H9 (cell line): ENCODE measurements at regions not wholly inside any gene's neighbourhood (a gene's known extent, or its start where the extent isn't known, plus 50 kb on each side); places are given as distances from the start of the nearest gene placed in this dataset.

Source experiments
- DNase-seq: peaks from one replicate; pipeline ENCODE4 v3.0.0-alpha.2; 2017
- H2AFZ ChIP-seq: one replicate; pipeline ENCODE4 v1.6.1; 2013; ENCODE audit warnings: mild to moderate bottlenecking, low read length, control low read depth, moderate library complexity
- H2AK5ac ChIP-seq: 2 replicates; pipeline ENCODE4 v1.6.1; 2013; ENCODE audit warnings: low read length, control low read depth, mixed read lengths; ENCODE audit not compliant: insufficient read length
- H2BK120ac ChIP-seq: one replicate; pipeline ENCODE4 v1.6.1; 2013; ENCODE audit warnings: low read depth, mild to moderate bottlenecking, low read length, control low read depth, inconsistent platforms; ENCODE audit not compliant: poor library complexity, severe bottlenecking
- H2BK12ac ChIP-seq: 2 replicates; pipeline ENCODE4 v1.6.1; 2013; ENCODE audit warnings: low read length, control low read depth, mixed read lengths, low read depth; ENCODE audit not compliant: insufficient read length
- H2BK15ac ChIP-seq: 2 replicates; pipeline ENCODE4 v1.6.1; 2013; ENCODE audit warnings: low read depth, low read length, control low read depth
- H2BK20ac ChIP-seq: one replicate; pipeline ENCODE4 v1.6.1; 2013; ENCODE audit warnings: low read depth, mild to moderate bottlenecking, low read length, control low read depth, inconsistent platforms; ENCODE audit not compliant: poor library complexity, severe bottlenecking
- H2BK5ac ChIP-seq: 2 replicates; pipeline ENCODE4 v1.6.1; 2013; ENCODE audit warnings: low read length, control low read depth, mixed read lengths; ENCODE audit not compliant: insufficient read length
- H3K14ac ChIP-seq: 2 replicates; pipeline ENCODE4 v1.6.1; 2013; ENCODE audit warnings: low read length, control low read depth; ENCODE audit not compliant: insufficient read depth
- H3K18ac ChIP-seq: 2 replicates; pipeline ENCODE4 v1.6.1; 2013; ENCODE audit warnings: low read depth, mild to moderate bottlenecking, mixed read lengths, low read length, control low read depth; ENCODE audit not compliant: insufficient read length
- H3K23ac ChIP-seq: 2 replicates; pipeline ENCODE4 v1.6.1; 2013; ENCODE audit warnings: low read length, control low read depth, mixed read lengths, low read depth; ENCODE audit not compliant: insufficient read length
- H3K23me2 ChIP-seq: 2 replicates; pipeline ENCODE4 v1.6.1; 2013; ENCODE audit warnings: low read depth, mild to moderate bottlenecking, mixed read lengths, low read length, control low read depth; ENCODE audit not compliant: insufficient read length, poor library complexity, severe bottlenecking
- H3K27ac ChIP-seq: 2 replicates; pipeline ENCODE4 v1.5.1; 2013; ENCODE audit warnings: low read length, control low read depth, mixed read lengths, low read depth; ENCODE audit not compliant: insufficient read length
- H3K27me3 ChIP-seq: 2 replicates; pipeline ENCODE4 v1.6.1; 2013; ENCODE audit warnings: low read length, control low read depth, inconsistent platforms; ENCODE audit not compliant: insufficient read depth
- H3K4ac ChIP-seq: 2 replicates; pipeline ENCODE4 v1.6.1; 2013; ENCODE audit warnings: low read depth, mild to moderate bottlenecking, control low read depth, inconsistent platforms, low read length, moderate library complexity
- H3K4me1 ChIP-seq: 2 replicates; pipeline ENCODE4 v1.6.1; 2013; ENCODE audit warnings: low read length, control low read depth, inconsistent platforms; ENCODE audit not compliant: insufficient read depth
- H3K4me2 ChIP-seq: 2 replicates; pipeline ENCODE4 v1.6.1; 2013; ENCODE audit warnings: low read length, control low read depth, mixed read lengths; ENCODE audit not compliant: insufficient read length, insufficient read depth
- H3K56ac ChIP-seq: 2 replicates; pipeline ENCODE4 v1.6.1; 2013; ENCODE audit warnings: low read depth, mild to moderate bottlenecking, mixed read lengths, low read length, control low read depth; ENCODE audit not compliant: insufficient read length
- H3K79me1 ChIP-seq: 2 replicates; pipeline ENCODE4 v1.6.1; 2013; ENCODE audit warnings: low read depth, mild to moderate bottlenecking, moderate library complexity, low read length, control low read depth, inconsistent platforms; ENCODE audit not compliant: insufficient read depth, poor library complexity, severe bottlenecking
- H3K79me2 ChIP-seq: 2 replicates; pipeline ENCODE4 v1.6.1; 2013; ENCODE audit warnings: low read length, control low read depth, inconsistent platforms; ENCODE audit not compliant: insufficient read depth
- H3K9ac ChIP-seq: 2 replicates; pipeline ENCODE4 v1.6.1; 2013; ENCODE audit warnings: low read length, control low read depth, mixed read lengths; ENCODE audit not compliant: insufficient read length; ENCODE audit errors: extremely low read depth
- H3K9me3 ChIP-seq: one replicate; pipeline ENCODE4 v1.6.1; 2013; ENCODE audit warnings: low read depth, low read length, inconsistent platforms; ENCODE audit not compliant: control insufficient read depth
- H3T11ph ChIP-seq: one replicate; pipeline ENCODE4 v1.6.1; 2013; ENCODE audit warnings: mild to moderate bottlenecking, low read length, control low read depth, inconsistent platforms
- H4K20me1 ChIP-seq: one replicate; pipeline ENCODE4 v1.6.1; 2013; ENCODE audit not compliant: control insufficient read depth, insufficient read length, insufficient read depth
- H4K5ac ChIP-seq: 2 replicates; pipeline ENCODE4 v1.6.1; 2013; ENCODE audit warnings: low read depth, mild to moderate bottlenecking, mixed read lengths, low read length, control low read depth; ENCODE audit not compliant: insufficient read length
- H4K8ac ChIP-seq: replicated peaks from 2 replicates; pipeline ENCODE4 v1.6.1; 2013; ENCODE audit warnings: low read length, control low read depth, mixed read lengths, low read depth; ENCODE audit not compliant: insufficient read length
- H4K91ac ChIP-seq: 2 replicates; pipeline ENCODE4 v1.6.1; 2013; ENCODE audit warnings: low read depth, mild to moderate bottlenecking, moderate library complexity, mixed read lengths, low read length, control low read depth; ENCODE audit not compliant: insufficient read length
- H3K27ac Mint-ChIP-seq, 3 experiments: 2 replicates in 2 of 3; 3 replicates in 1 of 3; pipeline ENCODE4 v1.8.0; 2020 to 2021; ENCODE audit warnings: mixed read lengths in 3 of 3, mild to moderate bottlenecking in 1 of 3, moderate library complexity in 1 of 3
- H3K27me3 Mint-ChIP-seq: 2 replicates; pipeline ENCODE4 v1.8.0; 2021; ENCODE audit warnings: low read depth, mild to moderate bottlenecking, moderate library complexity, mixed read lengths
- H3K36me3 Mint-ChIP-seq, 3 experiments: 2 replicates in 2 of 3; 3 replicates in 1 of 3; pipeline ENCODE4 v1.8.0; 2020 to 2021; ENCODE audit warnings: low read depth in 3 of 3, mixed read lengths in 3 of 3; ENCODE audit not compliant: insufficient read depth in 1 of 3
- H3K4me1 Mint-ChIP-seq, 2 experiments: 2 replicates each; pipeline ENCODE4 v1.8.0; 2020; ENCODE audit warnings: mixed read lengths in 2 of 2
- H3K4me3 Mint-ChIP-seq, 2 experiments: 2 replicates in 1 of 2; 3 replicates in 1 of 2; pipeline ENCODE4 v1.8.0; 2020 to 2021; ENCODE audit warnings: mild to moderate bottlenecking in 2 of 2, mixed read lengths in 2 of 2, moderate library complexity in 1 of 2
- H3K9me3 Mint-ChIP-seq, 2 experiments: 2 replicates in 1 of 2; 3 replicates in 1 of 2; pipeline ENCODE4 v1.8.0; 2020; ENCODE audit warnings: mild to moderate bottlenecking in 2 of 2, mixed read lengths in 2 of 2, moderate library complexity in 1 of 2
- TF ChIP-seq, protein P1 (sequence below): fragments of 200-600 bp; sonication (generic); conservative IDR thresholded peaks from 3 replicates; pipeline ENCODE4 v1.8.0; 2021; ENCODE audit warnings: antibody characterized with exemption, mild to moderate bottlenecking

DNA sequence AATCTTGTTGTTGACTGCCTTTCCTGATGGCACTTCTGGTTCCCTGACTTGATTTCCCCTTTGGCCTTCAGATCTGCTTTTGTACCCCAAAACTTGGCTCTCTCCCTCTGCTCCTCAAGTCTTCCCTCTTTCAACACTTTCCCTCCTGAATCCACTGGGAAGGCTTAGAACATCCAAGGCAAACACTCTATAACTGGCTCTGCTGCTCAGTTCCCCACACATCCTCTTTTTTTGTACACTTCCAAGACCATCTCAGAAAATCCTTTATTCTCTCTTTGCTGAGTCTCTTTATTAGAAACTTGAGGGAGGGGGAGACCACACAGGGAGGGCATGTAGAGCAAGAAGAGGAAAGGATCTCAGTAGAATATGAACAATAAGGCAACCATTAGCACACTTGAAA, 354.1 kb downstream of the KIF16B start:
- Histone ChIP-seq H4K8ac (no peak overlapping the region), H3K23me2 (no peaks in the 10 kb centered on the region), H4K5ac (no peak overlapping the region), H3K4me2 (no peak overlapping the region), H2BK12ac (no peak overlapping the region), H2BK15ac (no peak overlapping the region), H3K27ac (no peak overlapping the region), H3K23ac (no peak overlapping the region), H2BK5ac (no peak overlapping the region), H2BK20ac (no peak overlapping the region), H2BK120ac (no peak overlapping the region), H4K91ac (no peak overlapping the region), H3K4ac (no peak overlapping the region), H3K79me2 (no peaks in the 10 kb centered on the region), H2AFZ (no peak overlapping the region), H3K9me3 (no peaks in the 10 kb centered on the region), H3K4me1 (no peaks in the 10 kb centered on the region; the same call in 1 of the 2 replicates), H3T11ph (no peak overlapping the region), H3K18ac (no peak overlapping the region), H3K9ac (no peak overlapping the region), H2AK5ac (no peak overlapping the region), H3K27me3 (no peaks in the 10 kb centered on the region), H3K14ac (no peak overlapping the region), H4K20me1 (no peaks in the 10 kb centered on the region), H3K56ac (no peak overlapping the region), H3K79me1 (no peaks in the 10 kb centered on the region)
- Mint-ChIP-seq H3K4me3 (no peak overlapping the region), H3K27ac (no peak overlapping the region), H3K9me3 (peaks cover 7 to 10% of the 10 kb centered on the region in 2 experiments), H3K36me3 (peaks cover 0 to 14% (median 4%) of the 10 kb centered on the region in 3 experiments; a peak in 6 of 7 replicates), H3K27me3 (no peaks in the 10 kb centered on the region), H3K4me1 (peaks cover 16 to 17% of the 10 kb centered on the region in 2 experiments)
- TF ChIP-seq, protein P1, sequence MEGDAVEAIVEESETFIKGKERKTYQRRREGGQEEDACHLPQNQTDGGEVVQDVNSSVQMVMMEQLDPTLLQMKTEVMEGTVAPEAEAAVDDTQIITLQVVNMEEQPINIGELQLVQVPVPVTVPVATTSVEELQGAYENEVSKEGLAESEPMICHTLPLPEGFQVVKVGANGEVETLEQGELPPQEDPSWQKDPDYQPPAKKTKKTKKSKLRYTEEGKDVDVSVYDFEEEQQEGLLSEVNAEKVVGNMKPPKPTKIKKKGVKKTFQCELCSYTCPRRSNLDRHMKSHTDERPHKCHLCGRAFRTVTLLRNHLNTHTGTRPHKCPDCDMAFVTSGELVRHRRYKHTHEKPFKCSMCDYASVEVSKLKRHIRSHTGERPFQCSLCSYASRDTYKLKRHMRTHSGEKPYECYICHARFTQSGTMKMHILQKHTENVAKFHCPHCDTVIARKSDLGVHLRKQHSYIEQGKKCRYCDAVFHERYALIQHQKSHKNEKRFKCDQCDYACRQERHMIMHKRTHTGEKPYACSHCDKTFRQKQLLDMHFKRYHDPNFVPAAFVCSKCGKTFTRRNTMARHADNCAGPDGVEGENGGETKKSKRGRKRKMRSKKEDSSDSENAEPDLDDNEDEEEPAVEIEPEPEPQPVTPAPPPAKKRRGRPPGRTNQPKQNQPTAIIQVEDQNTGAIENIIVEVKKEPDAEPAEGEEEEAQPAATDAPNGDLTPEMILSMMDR = no peak
- no peak for DNase-seq
